ENCODE measurements at regions not wholly inside any gene's neighbourhood (a gene's known extent, or its start where the extent isn't known, plus 50 kb on each side); places are given as distances from the start of the nearest gene placed in this dataset.

GRCh38 chr4:124509151-124509550, 203.4 kb downstream of the ANKRD50 start:
- no peak overlapping the region for H3K4me3 ChIP-seq (ENCODE audit: low read length in 2 of 2)
- no peak overlapping the region for H3K27ac ChIP-seq (ENCODE audit: low read depth in 1 of 2, low read length in 2 of 2)
- H3K9me3 ChIP-seq (ENCODE audit: control insufficient read depth, low read length): no peaks in the 10 kb centered on the region
- DNase-seq: no peak
- no peaks in the 10 kb centered on the region for H3K36me3 ChIP-seq (ENCODE audit: control insufficient read depth in 1 of 2, insufficient read depth in 2 of 2, low read length in 1 of 2)
- H3K4me1 ChIP-seq (ENCODE audit: control insufficient read depth in 1 of 2, insufficient read depth in 2 of 2, low read length in 2 of 2): no peaks in the 10 kb centered on the region
- intact Hi-C loops (cut with DNase I): no loop called here
- WGBS, 2 donors: 90 to 91% methylated on average over 2 of the region's 2 CpGs
- no peaks in the 10 kb centered on the region for H3K27me3 ChIP-seq (ENCODE audit: control insufficient read depth in 1 of 2, insufficient read depth in 2 of 2, low read length in 1 of 2)
- no peak for ATAC-seq (ENCODE audit: low FRiP score)

- H3K27ac ChIP-seq (ENCODE audit: low read depth in 1 of 2, low read length in 2 of 2): no peak overlapping the region
- DNase-seq (no peak), ATAC-seq (ENCODE audit: low FRiP score) (no peak)
- H3K4me1 ChIP-seq (ENCODE audit: control insufficient read depth in 1 of 2, insufficient read depth in 2 of 2, low read length in 2 of 2): no peaks in the 10 kb centered on the region
- H3K36me3 ChIP-seq (ENCODE audit: control insufficient read depth in 1 of 2, insufficient read depth in 2 of 2, low read length in 1 of 2): no peaks in the 10 kb centered on the region
- H3K9me3 ChIP-seq (ENCODE audit: control insufficient read depth, low read length): no peaks in the 10 kb centered on the region
- WGBS, 2 donors: 87 to 89% methylated on average over 2 of the region's 2 CpGs
- H3K4me3 ChIP-seq (ENCODE audit: low read length in 2 of 2): no peak overlapping the region
- intact Hi-C loops (cut with DNase I): no loop called here
- no peaks in the 10 kb centered on the region for H3K27me3 ChIP-seq (ENCODE audit: control insufficient read depth in 1 of 2, insufficient read depth in 2 of 2, low read length in 1 of 2)
Observed at GRCh38 chr4:124514588-124514987, 197.9 kb downstream of the ANKRD50 start.

DNA sequence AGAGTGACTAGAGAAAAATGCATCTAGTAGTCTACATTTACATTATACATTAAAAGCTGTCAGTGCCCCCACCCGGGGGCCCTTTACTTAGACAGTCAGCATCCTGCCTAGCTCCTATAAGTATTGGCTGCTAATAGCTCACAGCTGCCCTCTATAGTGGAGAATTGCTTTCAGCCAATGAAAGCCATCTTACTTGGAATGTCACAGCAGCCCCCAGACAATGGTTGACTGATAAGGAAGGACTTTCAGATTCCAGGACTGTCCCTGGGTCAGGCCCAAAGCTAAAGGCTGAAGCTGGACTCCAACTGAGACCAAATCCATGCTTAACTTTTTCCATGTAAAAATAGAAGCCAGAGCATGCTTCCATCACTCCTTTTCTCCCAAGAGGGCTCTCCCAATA, 196.9 kb downstream of the ANKRD50 start:
- no peak for DNase-seq
- intact Hi-C loops (cut with DNase I): no loop called here
- Histone ChIP-seq H3K27me3 (ENCODE audit: control insufficient read depth in 1 of 2, insufficient read depth in 2 of 2, low read length in 1 of 2) (no peaks in the 10 kb centered on the region), H3K36me3 (ENCODE audit: control insufficient read depth in 1 of 2, insufficient read depth in 2 of 2, low read length in 1 of 2) (no peaks in the 10 kb centered on the region), H3K9me3 (ENCODE audit: control insufficient read depth, low read length) (no peaks in the 10 kb centered on the region), H3K27ac (ENCODE audit: low read depth in 1 of 2, low read length in 2 of 2) (no peak overlapping the region), H3K4me1 (ENCODE audit: control insufficient read depth in 1 of 2, insufficient read depth in 2 of 2, low read length in 2 of 2) (no peaks in the 10 kb centered on the region), H3K4me3 (ENCODE audit: low read length in 2 of 2) (no peak overlapping the region)
- no peak for ATAC-seq (ENCODE audit: low FRiP score)
- 79% methylated on average over 1 of the region's 1 CpG for whole genome bisulfite sequencing, 2 donors

- Histone ChIP-seq H3K27me3 (ENCODE audit: control insufficient read depth in 1 of 2, insufficient read depth in 2 of 2, low read length in 1 of 2) (no peaks in the 10 kb centered on the region), H3K27ac (ENCODE audit: low read depth in 1 of 2, low read length in 2 of 2) (no peak overlapping the region), H3K36me3 (ENCODE audit: control insufficient read depth in 1 of 2, insufficient read depth in 2 of 2, low read length in 1 of 2) (no peaks in the 10 kb centered on the region), H3K4me1 (ENCODE audit: control insufficient read depth in 1 of 2, insufficient read depth in 2 of 2, low read length in 2 of 2) (no peaks in the 10 kb centered on the region), H3K4me3 (ENCODE audit: low read length in 2 of 2) (no peak overlapping the region), H3K9me3 (ENCODE audit: control insufficient read depth, low read length) (no peaks in the 10 kb centered on the region)
- 80 to 86% methylated on average over 1 of the region's 1 CpG for WGBS, 2 donors
- no peak for DNase-seq
- intact Hi-C loops (cut with DNase I): no loop called here
- no peak for ATAC-seq (ENCODE audit: low FRiP score)
Observed at GRCh38 chr4:124519196-124519595, 193.3 kb downstream of the ANKRD50 start.

DNA sequence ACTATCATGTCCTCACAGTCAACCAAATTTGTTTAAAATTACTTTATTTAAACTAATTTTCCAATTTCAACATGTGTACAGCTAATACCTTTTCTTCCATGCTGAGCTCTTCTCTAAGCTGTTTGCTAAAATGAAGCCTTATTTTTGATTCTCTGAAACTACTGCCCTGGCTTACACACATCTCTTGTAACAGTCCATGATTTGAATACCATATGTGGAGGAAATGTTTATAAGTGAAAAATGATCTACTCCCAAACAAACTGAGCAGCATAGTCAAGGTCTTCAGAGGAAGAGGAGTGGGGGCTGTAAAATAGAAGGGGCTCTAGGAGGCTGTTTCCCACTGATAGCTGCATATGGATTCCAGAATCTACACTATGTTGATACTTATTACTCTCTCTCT, 188.7 kb downstream of the ANKRD50 start:
- ATAC-seq (ENCODE audit: low FRiP score) (no peak), DNase-seq (no peak)
- Histone ChIP-seq H3K9me3 (ENCODE audit: control insufficient read depth, low read length) (no peaks in the 10 kb centered on the region), H3K36me3 (ENCODE audit: control insufficient read depth in 1 of 2, insufficient read depth in 2 of 2, low read length in 1 of 2) (no peaks in the 10 kb centered on the region), H3K4me1 (ENCODE audit: control insufficient read depth in 1 of 2, insufficient read depth in 2 of 2, low read length in 2 of 2) (peaks cover 0 to 3% of the 10 kb centered on the region in 2 donors), H3K4me3 (ENCODE audit: low read length in 2 of 2) (no peak overlapping the region), H3K27me3 (ENCODE audit: control insufficient read depth in 1 of 2, insufficient read depth in 2 of 2, low read length in 1 of 2) (no peaks in the 10 kb centered on the region), H3K27ac (ENCODE audit: low read depth in 1 of 2, low read length in 2 of 2) (no peak overlapping the region)
- intact Hi-C loops (cut with DNase I): no loop called here

GRCh38 chr4:124525524-124525923, 187.0 kb downstream of the ANKRD50 start:
- intact Hi-C loops (cut with DNase I): no loop called here
- Histone ChIP-seq H3K4me3 (ENCODE audit: low read length in 2 of 2) (no peak overlapping the region), H3K9me3 (ENCODE audit: control insufficient read depth, low read length) (no peaks in the 10 kb centered on the region), H3K27me3 (ENCODE audit: control insufficient read depth in 1 of 2, insufficient read depth in 2 of 2, low read length in 1 of 2) (no peaks in the 10 kb centered on the region), H3K27ac (ENCODE audit: low read depth in 1 of 2, low read length in 2 of 2) (no peak overlapping the region), H3K36me3 (ENCODE audit: control insufficient read depth in 1 of 2, insufficient read depth in 2 of 2, low read length in 1 of 2) (no peaks in the 10 kb centered on the region), H3K4me1 (ENCODE audit: control insufficient read depth in 1 of 2, insufficient read depth in 2 of 2, low read length in 2 of 2) (peaks cover 0 to 3% of the 10 kb centered on the region in 2 donors)
- 98 to 99% methylated on average over 4 of the region's 4 CpGs for WGBS, 2 donors
- ATAC-seq (ENCODE audit: low FRiP score) (no peak), DNase-seq (no peak)

- Histone ChIP-seq H3K9me3 (ENCODE audit: control insufficient read depth, low read length) (no peaks in the 10 kb centered on the region), H3K27me3 (ENCODE audit: control insufficient read depth in 1 of 2, insufficient read depth in 2 of 2, low read length in 1 of 2) (no peaks in the 10 kb centered on the region), H3K27ac (ENCODE audit: low read depth in 1 of 2, low read length in 2 of 2) (no peak overlapping the region), H3K36me3 (ENCODE audit: control insufficient read depth in 1 of 2, insufficient read depth in 2 of 2, low read length in 1 of 2) (no peaks in the 10 kb centered on the region), H3K4me1 (ENCODE audit: control insufficient read depth in 1 of 2, insufficient read depth in 2 of 2, low read length in 2 of 2) (peaks cover 0 to 3% of the 10 kb centered on the region in 2 donors), H3K4me3 (ENCODE audit: low read length in 2 of 2) (no peak overlapping the region)
- DNase-seq (no peak), ATAC-seq (ENCODE audit: low FRiP score) (no peak)
- intact Hi-C loops (cut with DNase I): no loop called here
- 0 to 2% methylated on average over 2 of the region's 2 CpGs for WGBS, 2 donors
Observed at GRCh38 chr4:124526331-124526730, 186.2 kb downstream of the ANKRD50 start.

GRCh38 chr4:124526769-124527168, 185.8 kb downstream of the ANKRD50 start:
- Histone ChIP-seq H3K4me3 (ENCODE audit: low read length in 2 of 2) (no peak overlapping the region), H3K27me3 (ENCODE audit: control insufficient read depth in 1 of 2, insufficient read depth in 2 of 2, low read length in 1 of 2) (no peaks in the 10 kb centered on the region), H3K4me1 (ENCODE audit: control insufficient read depth in 1 of 2, insufficient read depth in 2 of 2, low read length in 2 of 2) (peaks cover 0 to 3% of the 10 kb centered on the region in 2 donors), H3K27ac (ENCODE audit: low read depth in 1 of 2, low read length in 2 of 2) (no peak overlapping the region), H3K9me3 (ENCODE audit: control insufficient read depth, low read length) (no peaks in the 10 kb centered on the region), H3K36me3 (ENCODE audit: control insufficient read depth in 1 of 2, insufficient read depth in 2 of 2, low read length in 1 of 2) (no peaks in the 10 kb centered on the region)
- WGBS, 2 donors: 23 to 41% methylated on average over 4 of the region's 4 CpGs
- no peak for ATAC-seq (ENCODE audit: low FRiP score)
- DNase-seq: no peak
- intact Hi-C loops (cut with DNase I): no loop called here

GRCh38 chr4:124527364-124527763, 185.2 kb downstream of the ANKRD50 start:
- Histone ChIP-seq H3K36me3 (ENCODE audit: control insufficient read depth in 1 of 2, insufficient read depth in 2 of 2, low read length in 1 of 2) (no peaks in the 10 kb centered on the region), H3K9me3 (ENCODE audit: control insufficient read depth, low read length) (no peaks in the 10 kb centered on the region), H3K4me1 (ENCODE audit: control insufficient read depth in 1 of 2, insufficient read depth in 2 of 2, low read length in 2 of 2) (peaks cover 0 to 3% of the 10 kb centered on the region in 2 donors), H3K27me3 (ENCODE audit: control insufficient read depth in 1 of 2, insufficient read depth in 2 of 2, low read length in 1 of 2) (no peaks in the 10 kb centered on the region), H3K4me3 (ENCODE audit: low read length in 2 of 2) (no peak overlapping the region), H3K27ac (ENCODE audit: low read depth in 1 of 2, low read length in 2 of 2) (no peak overlapping the region)
- no peak for ATAC-seq (ENCODE audit: low FRiP score)
- no peak for DNase-seq
- intact Hi-C loops (cut with DNase I): no loop called here
- WGBS, 2 donors: 97 to 98% methylated on average over 3 of the region's 3 CpGs

Data from aorta (tissue), 5 donors.